Astrocyte (in vitro differentiated cells and primary cell): ENCODE measurements at regions not wholly inside any gene's neighbourhood (a gene's known extent, or its start where the extent isn't known, plus 50 kb on each side); places are given as distances from the start of the nearest gene placed in this dataset.

Experiments used
- DNase-seq: peaks from one replicate; pipeline ENCODE4 v3.0.0-alpha.2; 2010; ENCODE audit warnings: low read depth
- FAIRE-seq: peaks from 2 replicates; lab custom pipeline; 2011; peaks lifted over from hg19 to GRCh38; lab: Jason Lieb, UNC
- H2AFZ ChIP-seq: 2 replicates; pipeline ENCODE4 v1.6.0; 2012; ENCODE audit warnings: low read depth, low read length, inconsistent platforms
- H3K27ac ChIP-seq: 2 replicates; pipeline ENCODE4 v1.5.1; 2011; ENCODE audit warnings: low read depth, low read length, inconsistent platforms
- H3K27me3 ChIP-seq: 2 replicates; pipeline ENCODE4 v1.6.0; 2011; ENCODE audit warnings: low read length, inconsistent platforms; ENCODE audit not compliant: insufficient read depth
- H3K36me3 ChIP-seq: 2 replicates; pipeline ENCODE4 v1.5.1; 2011; ENCODE audit warnings: low read length, inconsistent platforms; ENCODE audit not compliant: insufficient read depth
- H3K4me1 ChIP-seq: 2 replicates; pipeline ENCODE4 v1.5.1; 2011; ENCODE audit warnings: low read length, inconsistent platforms; ENCODE audit not compliant: insufficient read depth
- H3K4me2 ChIP-seq: 2 replicates; pipeline ENCODE4 v1.6.0; 2012; ENCODE audit warnings: low read length, inconsistent platforms
- H3K4me3 ChIP-seq: 2 replicates; pipeline ENCODE4 v1.5.1; 2011; ENCODE audit warnings: low read depth, mild to moderate bottlenecking, low read length, inconsistent platforms; ENCODE audit not compliant: insufficient read depth
- H3K79me2 ChIP-seq: 2 replicates; pipeline ENCODE4 v1.6.0; 2012; ENCODE audit warnings: mild to moderate bottlenecking, low read length, inconsistent platforms; ENCODE audit not compliant: insufficient read depth
- H3K9ac ChIP-seq: 2 replicates; pipeline ENCODE4 v1.6.0; 2012; ENCODE audit warnings: mild to moderate bottlenecking, low read length, inconsistent platforms
- H3K9me3 ChIP-seq: 2 replicates; pipeline ENCODE4 v1.5.1; 2012; ENCODE audit warnings: low read depth, mild to moderate bottlenecking, low read length, inconsistent platforms; ENCODE audit not compliant: insufficient read depth
- H4K20me1 ChIP-seq: 2 replicates; pipeline ENCODE4 v1.6.0; 2012; ENCODE audit warnings: low read length, inconsistent platforms; ENCODE audit not compliant: insufficient read depth
- H3K27ac Mint-ChIP-seq: one replicate; pipeline ENCODE4 v1.8.0; 2021; ENCODE audit warnings: mild to moderate bottlenecking, mixed read lengths; ENCODE audit not compliant: unreplicated experiment
- H3K27me3 Mint-ChIP-seq: one replicate; pipeline ENCODE4 v1.8.0; 2021; ENCODE audit warnings: low read depth, mixed read lengths; ENCODE audit not compliant: unreplicated experiment
- H3K36me3 Mint-ChIP-seq: one replicate; pipeline ENCODE4 v1.8.0; 2021; ENCODE audit warnings: low read depth, mixed read lengths; ENCODE audit not compliant: unreplicated experiment
- H3K4me1 Mint-ChIP-seq: one replicate; pipeline ENCODE4 v1.8.0; 2021; ENCODE audit warnings: low read depth, mixed read lengths; ENCODE audit not compliant: unreplicated experiment
- H3K4me3 Mint-ChIP-seq: one replicate; pipeline ENCODE4 v1.8.0; 2021; ENCODE audit warnings: mild to moderate bottlenecking, moderate library complexity, mixed read lengths; ENCODE audit not compliant: unreplicated experiment
- H3K9me3 Mint-ChIP-seq: one replicate; pipeline ENCODE4 v1.8.0; 2021; ENCODE audit warnings: mild to moderate bottlenecking, mixed read lengths; ENCODE audit not compliant: unreplicated experiment
- EZH2 ChIP-seq: IDR thresholded peaks from 2 replicates; pipeline ENCODE4 v1.6.1; 2012; ENCODE audit warnings: mild to moderate bottlenecking, low read length, inconsistent platforms; ENCODE audit not compliant: insufficient read depth
- TF ChIP-seq, protein P1 (sequence below): IDR thresholded peaks from 2 replicates; pipeline ENCODE4 v1.5.1; 2011; ENCODE audit warnings: low read depth, mild to moderate bottlenecking, inconsistent platforms, low read length, moderate library complexity; ENCODE audit not compliant: insufficient read depth

DNA sequence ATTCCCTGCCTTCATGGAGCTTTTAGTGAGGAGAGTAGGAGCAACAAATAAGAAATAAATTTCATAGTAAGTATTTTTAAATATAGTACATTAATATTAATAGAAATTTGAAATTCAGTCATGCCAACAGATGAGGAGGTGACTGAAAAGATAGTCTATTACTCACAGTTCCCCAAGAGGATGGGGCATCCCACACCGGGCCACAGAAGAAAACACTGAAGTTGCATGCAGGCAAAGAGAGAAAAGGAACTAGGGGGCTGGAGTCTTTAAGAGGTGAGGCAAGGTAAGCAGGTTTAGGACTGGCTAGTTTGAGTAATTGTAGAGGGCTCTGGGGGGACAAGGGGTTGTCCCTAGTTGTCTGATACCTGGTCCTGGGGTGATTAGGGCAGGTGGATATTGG lies 120.1 kb upstream of the UMPS start:
- Histone ChIP-seq H3K9me3 (no peaks in the 10 kb centered on the region), H3K79me2 (no peaks in the 10 kb centered on the region), H4K20me1 (no peaks in the 10 kb centered on the region), H3K9ac (no peak overlapping the region), H2AFZ (no peak overlapping the region), H3K4me1 (peaks cover 9% of the 10 kb centered on the region), H3K4me2 (no peak overlapping the region), H3K27ac (no peak overlapping the region), H3K4me3 (no peak overlapping the region), H3K36me3 (no peaks in the 10 kb centered on the region), H3K27me3 (peaks cover 3% of the 10 kb centered on the region)
- H3K4me1 Mint-ChIP-seq, result peaks cover 14% of the 10 kb centered on the region
- peaks cover 2% of the 10 kb centered on the region for H3K9me3 Mint-ChIP-seq
- H3K27ac Mint-ChIP-seq, result no peak overlapping the region
- no peak overlapping the region for H3K4me3 Mint-ChIP-seq
- peaks cover 3% of the 10 kb centered on the region for H3K36me3 Mint-ChIP-seq
- no peak for DNase-seq
- TF ChIP-seq EZH2, result no peak
- TF ChIP-seq, protein P1, sequence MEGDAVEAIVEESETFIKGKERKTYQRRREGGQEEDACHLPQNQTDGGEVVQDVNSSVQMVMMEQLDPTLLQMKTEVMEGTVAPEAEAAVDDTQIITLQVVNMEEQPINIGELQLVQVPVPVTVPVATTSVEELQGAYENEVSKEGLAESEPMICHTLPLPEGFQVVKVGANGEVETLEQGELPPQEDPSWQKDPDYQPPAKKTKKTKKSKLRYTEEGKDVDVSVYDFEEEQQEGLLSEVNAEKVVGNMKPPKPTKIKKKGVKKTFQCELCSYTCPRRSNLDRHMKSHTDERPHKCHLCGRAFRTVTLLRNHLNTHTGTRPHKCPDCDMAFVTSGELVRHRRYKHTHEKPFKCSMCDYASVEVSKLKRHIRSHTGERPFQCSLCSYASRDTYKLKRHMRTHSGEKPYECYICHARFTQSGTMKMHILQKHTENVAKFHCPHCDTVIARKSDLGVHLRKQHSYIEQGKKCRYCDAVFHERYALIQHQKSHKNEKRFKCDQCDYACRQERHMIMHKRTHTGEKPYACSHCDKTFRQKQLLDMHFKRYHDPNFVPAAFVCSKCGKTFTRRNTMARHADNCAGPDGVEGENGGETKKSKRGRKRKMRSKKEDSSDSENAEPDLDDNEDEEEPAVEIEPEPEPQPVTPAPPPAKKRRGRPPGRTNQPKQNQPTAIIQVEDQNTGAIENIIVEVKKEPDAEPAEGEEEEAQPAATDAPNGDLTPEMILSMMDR, result no peak
- no peak for FAIRE-seq
- peaks cover 6% of the 10 kb centered on the region for H3K27me3 Mint-ChIP-seq

DNA sequence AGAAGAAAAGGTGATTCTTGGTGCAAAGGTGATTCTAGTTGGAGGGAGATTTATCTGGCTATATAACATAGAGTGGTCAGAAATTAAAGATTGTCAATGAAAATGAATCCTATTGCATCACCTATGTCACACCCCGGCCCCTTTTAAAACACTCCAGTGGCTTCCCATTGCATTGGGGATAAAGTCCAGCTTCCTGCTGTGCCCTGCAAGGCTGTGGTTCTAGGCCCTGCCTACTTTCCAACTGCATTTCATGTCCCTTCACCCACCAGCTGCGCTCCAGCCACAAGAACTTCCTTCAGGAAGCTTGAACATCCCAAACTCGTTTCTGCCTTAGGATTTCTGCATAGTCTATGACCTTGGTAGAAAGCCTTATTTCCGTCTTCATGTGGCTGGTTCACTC lies 118.7 kb upstream of the UMPS start:
- TF ChIP-seq, protein P1, result no peak
- no peak for TF ChIP-seq EZH2
- DNase-seq, result no peak
- H3K4me2 ChIP-seq, result no peak overlapping the region

DNA sequence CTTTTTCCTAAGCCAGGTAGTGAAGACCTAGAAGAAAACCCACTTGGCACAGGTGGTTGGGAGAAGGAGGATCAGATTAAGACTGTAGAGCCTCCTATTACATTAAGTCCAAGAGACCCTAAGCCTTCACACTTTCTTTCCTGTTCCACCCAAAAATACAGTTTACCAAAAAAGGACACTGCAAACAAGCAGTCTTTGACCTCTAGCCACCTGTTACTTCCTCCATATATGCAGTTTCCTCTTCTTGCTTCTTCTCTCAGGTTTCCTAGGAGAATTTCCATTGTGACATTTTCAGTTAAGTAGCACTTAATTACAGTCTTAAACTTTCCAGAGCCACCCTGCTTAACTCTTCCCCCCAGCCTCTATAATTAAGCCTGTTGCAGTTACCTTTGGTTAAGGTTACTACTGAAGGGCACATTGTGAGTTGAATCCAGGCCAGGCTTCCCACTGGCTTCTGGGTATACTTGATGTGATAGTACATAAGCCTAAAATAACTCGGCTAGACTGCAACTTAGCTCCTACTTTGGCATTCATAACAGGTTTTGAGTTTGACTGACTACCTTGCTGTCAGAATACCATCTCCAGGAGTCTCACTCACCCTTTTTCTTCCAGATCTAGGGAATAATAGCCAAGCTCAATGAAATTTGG lies 114.2 kb upstream of the UMPS start:
- H3K4me3 Mint-ChIP-seq, result no peak overlapping the region
- Histone ChIP-seq H2AFZ (no peak overlapping the region), H3K79me2 (no peaks in the 10 kb centered on the region), H3K4me3 (no peak overlapping the region), H3K9me3 (no peaks in the 10 kb centered on the region), H3K27ac (no peak overlapping the region), H4K20me1 (no peaks in the 10 kb centered on the region), H3K9ac (no peak overlapping the region), H3K36me3 (no peaks in the 10 kb centered on the region), H3K4me1 (peaks cover 7% of the 10 kb centered on the region), H3K27me3 (no peaks in the 10 kb centered on the region), H3K4me2 (no peak overlapping the region)
- FAIRE-seq, result no peak
- peaks cover under 1% of the 10 kb centered on the region for H3K9me3 Mint-ChIP-seq
- H3K27ac Mint-ChIP-seq, result no peak overlapping the region
- no peak for DNase-seq
- peaks cover 10% of the 10 kb centered on the region for H3K4me1 Mint-ChIP-seq
- H3K36me3 Mint-ChIP-seq, result peaks cover 1% of the 10 kb centered on the region
- TF ChIP-seq EZH2, result no peak
- TF ChIP-seq, protein P1, result no peak
- H3K27me3 Mint-ChIP-seq, result peaks cover 3% of the 10 kb centered on the region

More for the DNA sequence above, 118.7 kb upstream of the UMPS start:
- Mint-ChIP-seq H3K9me3 (peaks cover 2% of the 10 kb centered on the region), H3K36me3 (peaks cover 3% of the 10 kb centered on the region), H3K27ac (no peak overlapping the region), H3K4me1 (peaks cover 14% of the 10 kb centered on the region), H3K27me3 (peaks cover 5% of the 10 kb centered on the region), H3K4me3 (no peak overlapping the region)
- Histone ChIP-seq H3K36me3 (no peaks in the 10 kb centered on the region), H3K27me3 (peaks cover 3% of the 10 kb centered on the region), H4K20me1 (no peaks in the 10 kb centered on the region), H3K27ac (no peak overlapping the region), H2AFZ (no peak overlapping the region), H3K9ac (no peak overlapping the region), H3K79me2 (no peaks in the 10 kb centered on the region), H3K4me1 (peaks cover 9% of the 10 kb centered on the region), H3K9me3 (no peaks in the 10 kb centered on the region), H3K4me3 (no peak overlapping the region)
- no peak for FAIRE-seq
